Left ventricle myocardium inferior (tissue), 1 donor: ENCODE measurements at regions not wholly inside any gene's neighbourhood (a gene's known extent, or its start where the extent isn't known, plus 50 kb on each side); places are given as distances from the start of the nearest gene placed in this dataset.
"Not testable (repeated sequence)": the region's sequence is repeated elsewhere in the genome, so short reads cannot be mapped to it uniquely, and the experiment has no call there.

Experiments used
- DNase-seq: peaks from one replicate; pipeline ENCODE4 v3.0.0-alpha.2; 2020
- H3K27ac ChIP-seq: fragments of 200-600 bp; replicated peaks from 2 replicates; pipeline ENCODE4 v1.8.0; 2021
- H3K27me3 ChIP-seq: fragments of 200-600 bp; 2 replicates; pipeline ENCODE4 v1.8.0; 2021; ENCODE audit warnings: low read depth
- H3K36me3 ChIP-seq: fragments of 200-600 bp; 2 replicates; pipeline ENCODE4 v1.8.0; 2021
- H3K4me1 ChIP-seq: fragments of 200-600 bp; 2 replicates; pipeline ENCODE4 v1.8.0; 2021
- H3K4me3 ChIP-seq: fragments of 200-600 bp; 2 replicates; pipeline ENCODE4 v1.8.0; 2021; ENCODE audit warnings: mild to moderate bottlenecking, moderate library complexity
- H3K9me3 ChIP-seq: fragments of 200-600 bp; replicated peaks from 2 replicates; pipeline ENCODE4 v1.8.0; 2021
- intact Hi-C: fragments of 100-400 bp; cut with micrococcal nuclease; formaldehyde crosslinking; loops from one replicate; pipeline ENCODE4 v1.11.0; 2022
- TF ChIP-seq, protein P1 (sequence below): fragments of 200-600 bp; IDR thresholded peaks from 2 replicates; pipeline ENCODE4 v1.8.0; 2021; ENCODE audit warnings: antibody characterized with exemption, mild to moderate bottlenecking, borderline replicate concordance
- donor health status: DM: no; HTN: yes; CAD: no; lungs with severe emphysema.

DNA sequence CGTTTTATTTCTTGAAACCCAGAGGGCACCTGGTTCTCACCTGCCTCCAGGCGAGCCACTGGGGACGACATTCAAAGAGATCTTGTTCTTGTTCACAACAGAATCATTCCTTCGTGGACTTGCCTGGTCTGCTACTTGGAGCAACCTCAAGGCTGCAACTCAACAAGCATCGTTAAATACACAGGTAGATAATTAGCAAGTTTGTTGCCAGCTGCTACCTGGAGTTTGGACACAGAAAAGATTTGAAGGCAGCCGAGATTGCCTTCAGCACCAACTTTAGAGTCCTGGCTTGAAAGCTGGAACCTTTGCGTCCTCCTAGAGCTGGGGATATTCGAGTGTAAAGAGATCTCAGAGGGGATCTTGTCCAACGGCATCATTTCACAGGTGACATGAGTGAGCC, 89.6 kb upstream of the C7orf33 start:
- intact Hi-C loops = loop anchor here (5.0 kb wide), 1 partner anchor 461 kb away; no protein-coding TSS in a partner anchor
- H3K4me1 ChIP-seq = no peaks in the 10 kb centered on the region
- no peak for DNase-seq
- H3K9me3 ChIP-seq = no peaks in the 10 kb centered on the region
- peak overlapping the region; percentile 50 for H3K4me3 ChIP-seq
- TF ChIP-seq, protein P1, sequence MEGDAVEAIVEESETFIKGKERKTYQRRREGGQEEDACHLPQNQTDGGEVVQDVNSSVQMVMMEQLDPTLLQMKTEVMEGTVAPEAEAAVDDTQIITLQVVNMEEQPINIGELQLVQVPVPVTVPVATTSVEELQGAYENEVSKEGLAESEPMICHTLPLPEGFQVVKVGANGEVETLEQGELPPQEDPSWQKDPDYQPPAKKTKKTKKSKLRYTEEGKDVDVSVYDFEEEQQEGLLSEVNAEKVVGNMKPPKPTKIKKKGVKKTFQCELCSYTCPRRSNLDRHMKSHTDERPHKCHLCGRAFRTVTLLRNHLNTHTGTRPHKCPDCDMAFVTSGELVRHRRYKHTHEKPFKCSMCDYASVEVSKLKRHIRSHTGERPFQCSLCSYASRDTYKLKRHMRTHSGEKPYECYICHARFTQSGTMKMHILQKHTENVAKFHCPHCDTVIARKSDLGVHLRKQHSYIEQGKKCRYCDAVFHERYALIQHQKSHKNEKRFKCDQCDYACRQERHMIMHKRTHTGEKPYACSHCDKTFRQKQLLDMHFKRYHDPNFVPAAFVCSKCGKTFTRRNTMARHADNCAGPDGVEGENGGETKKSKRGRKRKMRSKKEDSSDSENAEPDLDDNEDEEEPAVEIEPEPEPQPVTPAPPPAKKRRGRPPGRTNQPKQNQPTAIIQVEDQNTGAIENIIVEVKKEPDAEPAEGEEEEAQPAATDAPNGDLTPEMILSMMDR = no peak
- H3K27me3 ChIP-seq = peaks cover 50% of the 10 kb centered on the region
- H3K36me3 ChIP-seq = no peaks in the 10 kb centered on the region
- H3K27ac ChIP-seq = no peak overlapping the region

DNA sequence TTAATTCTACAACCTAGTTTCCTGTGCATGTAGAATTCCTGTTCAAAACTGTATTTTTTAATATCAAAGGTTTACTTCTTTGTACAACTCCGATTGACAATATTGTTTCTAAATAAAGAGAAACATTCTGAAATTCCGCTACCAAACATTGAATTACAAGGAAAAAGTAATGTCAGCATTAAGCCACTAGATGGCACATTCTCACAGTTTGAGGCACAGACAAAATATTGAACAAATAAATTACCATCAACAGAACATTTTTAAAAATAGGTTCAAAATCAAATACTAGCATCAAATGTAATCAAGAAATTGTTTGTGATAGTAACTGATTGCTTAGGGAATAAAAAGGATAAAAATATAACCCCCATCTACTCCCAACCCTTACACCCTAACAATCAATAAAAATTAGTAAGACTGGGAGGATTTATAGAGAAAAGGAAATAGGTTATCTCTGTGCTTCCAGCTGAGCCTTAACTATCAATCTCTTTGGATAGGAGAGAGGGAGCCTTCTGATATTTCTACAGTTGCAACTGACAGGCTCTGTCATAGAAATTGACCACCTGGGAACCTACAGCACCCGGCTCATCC, 86.6 kb upstream of the C7orf33 start:
- Histone ChIP-seq H3K4me3 (no peak overlapping the region), H3K9me3 (no peaks in the 10 kb centered on the region), H3K4me1 (no peaks in the 10 kb centered on the region), H3K27me3 (peaks cover 36% of the 10 kb centered on the region), H3K36me3 (no peaks in the 10 kb centered on the region), H3K27ac (no peak overlapping the region)
- intact Hi-C loops = loop anchor here (5.0 kb wide), 1 partner anchor 458 kb away; no protein-coding TSS in a partner anchor
- TF ChIP-seq, protein P1 = peak; percentile 81
- DNase-seq = no peak

GRCh38 chr7:148505645-148506375, 84.8 kb upstream of the C7orf33 start:
- no peaks in the 10 kb centered on the region for H3K9me3 ChIP-seq
- no peaks in the 10 kb centered on the region for H3K4me1 ChIP-seq
- no peak overlapping the region for H3K4me3 ChIP-seq
- H3K27ac ChIP-seq = no peak overlapping the region
- TF ChIP-seq, protein P1 = no peak
- peaks cover 25% of the 10 kb centered on the region for H3K27me3 ChIP-seq
- DNase-seq = no peak
- intact Hi-C loops = no loop called here
- H3K36me3 ChIP-seq = no peaks in the 10 kb centered on the region

DNA sequence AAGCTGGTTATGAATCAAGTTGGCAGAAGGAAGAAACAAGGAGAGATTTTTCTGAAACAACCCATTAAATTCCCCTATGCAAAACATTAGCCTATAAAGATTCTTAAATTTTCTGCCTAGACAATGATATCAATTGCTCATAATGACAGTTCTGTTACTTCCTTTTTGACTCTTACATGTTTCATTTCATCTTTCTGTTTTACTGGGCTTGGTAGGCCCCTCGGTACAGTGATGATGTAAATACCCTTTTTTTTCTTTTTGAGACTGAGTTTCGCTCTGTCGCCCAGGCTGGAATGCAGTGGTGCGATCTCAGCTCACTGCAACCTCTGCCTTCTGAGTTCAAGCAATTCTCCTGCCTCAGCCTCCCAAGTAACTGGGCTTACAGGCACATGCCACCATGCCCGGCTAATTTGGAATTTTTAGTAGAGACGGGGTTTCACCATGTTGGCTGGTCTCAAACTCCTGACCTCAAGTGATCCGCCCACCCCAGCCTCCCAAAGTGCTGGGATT, 83.4 kb upstream of the C7orf33 start:
- DNase-seq, H3K36me3 ChIP-seq, intact Hi-C loops, H3K27ac ChIP-seq, H3K9me3 ChIP-seq, H3K4me1 ChIP-seq, H3K4me3 ChIP-seq: not testable (repeated sequence)
- peaks cover 25% of the 10 kb centered on the region for H3K27me3 ChIP-seq

DNA sequence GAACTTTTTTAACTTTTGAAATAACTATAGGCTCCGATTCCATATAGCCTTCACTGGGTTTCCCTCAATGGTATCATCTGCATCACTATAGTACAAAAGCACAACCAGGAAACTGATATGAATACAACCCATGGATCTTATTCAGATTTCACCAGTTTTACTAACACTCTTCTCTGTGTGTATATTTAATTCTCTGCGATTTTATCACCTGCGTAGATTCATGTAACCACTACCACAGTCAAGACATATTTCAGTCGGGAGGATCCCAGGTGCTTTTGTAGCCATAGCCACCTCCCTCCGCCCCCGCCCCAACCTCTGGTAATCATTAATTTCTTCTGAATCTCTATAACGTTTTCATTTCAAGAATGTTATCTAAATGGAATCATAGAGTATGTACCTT, 82.8 kb upstream of the C7orf33 start:
- no peak overlapping the region for H3K4me3 ChIP-seq
- no peaks in the 10 kb centered on the region for H3K4me1 ChIP-seq
- intact Hi-C loops = no loop called here
- H3K9me3 ChIP-seq = no peaks in the 10 kb centered on the region
- DNase-seq = no peak
- H3K27me3 ChIP-seq = peaks cover 23% of the 10 kb centered on the region
- no peaks in the 10 kb centered on the region for H3K36me3 ChIP-seq
- TF ChIP-seq, protein P1 = no peak
- H3K27ac ChIP-seq = no peak overlapping the region

GRCh38 chr7:148514236-148514635, 76.3 kb upstream of the C7orf33 start:
- Histone ChIP-seq H3K4me3 (no peak overlapping the region), H3K27me3 (peaks cover 36% of the 10 kb centered on the region), H3K36me3 (no peaks in the 10 kb centered on the region), H3K27ac (no peak overlapping the region), H3K9me3 (no peaks in the 10 kb centered on the region), H3K4me1 (no peaks in the 10 kb centered on the region)
- no peak for DNase-seq
- intact Hi-C loops = no loop called here
- TF ChIP-seq, protein P1 = no peak
